ENCODE measurements at regions not wholly inside any gene's neighbourhood (a gene's known extent, or its start where the extent isn't known, plus 50 kb on each side); places are given as distances from the start of the nearest gene placed in this dataset.

DNA sequence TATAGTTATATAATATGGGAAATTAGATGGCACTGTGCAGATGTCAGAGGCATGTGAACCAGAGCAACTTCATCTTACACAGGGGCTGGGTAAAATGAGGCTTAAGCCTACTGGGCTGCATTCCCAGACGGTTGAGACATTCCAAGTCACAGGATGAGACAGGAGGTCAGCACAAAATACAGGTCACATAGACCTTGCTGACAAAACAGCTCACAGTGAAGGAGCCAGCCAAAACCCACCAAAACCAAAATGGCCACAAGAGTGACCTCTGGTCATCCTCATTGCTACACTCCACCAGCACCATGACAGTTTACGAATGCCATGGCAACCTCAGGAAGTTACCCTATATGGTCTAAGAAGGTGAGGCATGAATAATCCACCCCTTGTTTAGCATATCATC lies 479.4 kb downstream of the TLR4 start:
- TF ChIP-seq, protein P1, sequence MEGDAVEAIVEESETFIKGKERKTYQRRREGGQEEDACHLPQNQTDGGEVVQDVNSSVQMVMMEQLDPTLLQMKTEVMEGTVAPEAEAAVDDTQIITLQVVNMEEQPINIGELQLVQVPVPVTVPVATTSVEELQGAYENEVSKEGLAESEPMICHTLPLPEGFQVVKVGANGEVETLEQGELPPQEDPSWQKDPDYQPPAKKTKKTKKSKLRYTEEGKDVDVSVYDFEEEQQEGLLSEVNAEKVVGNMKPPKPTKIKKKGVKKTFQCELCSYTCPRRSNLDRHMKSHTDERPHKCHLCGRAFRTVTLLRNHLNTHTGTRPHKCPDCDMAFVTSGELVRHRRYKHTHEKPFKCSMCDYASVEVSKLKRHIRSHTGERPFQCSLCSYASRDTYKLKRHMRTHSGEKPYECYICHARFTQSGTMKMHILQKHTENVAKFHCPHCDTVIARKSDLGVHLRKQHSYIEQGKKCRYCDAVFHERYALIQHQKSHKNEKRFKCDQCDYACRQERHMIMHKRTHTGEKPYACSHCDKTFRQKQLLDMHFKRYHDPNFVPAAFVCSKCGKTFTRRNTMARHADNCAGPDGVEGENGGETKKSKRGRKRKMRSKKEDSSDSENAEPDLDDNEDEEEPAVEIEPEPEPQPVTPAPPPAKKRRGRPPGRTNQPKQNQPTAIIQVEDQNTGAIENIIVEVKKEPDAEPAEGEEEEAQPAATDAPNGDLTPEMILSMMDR (IDR thresholded peaks at IDR 0.05; ENCODE audit: low read length): no peak
- no peak for TF ChIP-seq EZH2 (IDR thresholded peaks at IDR 0.05; ENCODE audit: borderline replicate concordance, low read length)

All from OCI-LY1 (cell line).